LoVo (cell line): ENCODE measurements at regions not wholly inside any gene's neighbourhood (a gene's known extent, or its start where the extent isn't known, plus 50 kb on each side); places are given as distances from the start of the nearest gene placed in this dataset.

Experiments used
- DNase-seq: peaks from one replicate; pipeline ENCODE4 v3.0.0-alpha.2; 2016; ENCODE audit warnings: low spot score

GRCh38 chr9:74220327-74220726, 276.8 kb upstream of the RORB start:
- no peak for DNase-seq

GRCh38 chr9:74236857-74237256, 260.3 kb upstream of the RORB start:
- DNase-seq: no peak

GRCh38 chr9:74245866-74246497, 251.2 kb upstream of the RORB start:
- DNase-seq: no peak

- DNase-seq: no peak
Measured at GRCh38 chr9:74255489-74255984, 241.6 kb upstream of the RORB start.

- DNase-seq: no peak
Measured at GRCh38 chr9:74275872-74276508, 221.1 kb upstream of the RORB start.

GRCh38 chr9:74277532-74277931, 219.6 kb upstream of the RORB start:
- DNase-seq: no peak

GRCh38 chr9:74281674-74282073, 215.5 kb upstream of the RORB start:
- DNase-seq: no peak

GRCh38 chr9:74282526-74283253, 214.4 kb upstream of the RORB start:
- no peak for DNase-seq

- DNase-seq: no peak
Measured at GRCh38 chr9:74284581-74285450, 212.3 kb upstream of the RORB start.

- DNase-seq: no peak
Measured at GRCh38 chr9:74293479-74293878, 203.7 kb upstream of the RORB start.

- no peak for DNase-seq
Measured at GRCh38 chr9:74303945-74304344, 193.2 kb upstream of the RORB start.

GRCh38 chr9:74304598-74304997, 192.5 kb upstream of the RORB start:
- DNase-seq: no peak

GRCh38 chr9:74309654-74310053, 187.5 kb upstream of the RORB start:
- DNase-seq: no peak

- no peak for DNase-seq
Measured at GRCh38 chr9:74317235-74317634, 179.9 kb upstream of the RORB start.

GRCh38 chr9:74321396-74321795, 175.7 kb upstream of the RORB start:
- DNase-seq: no peak

GRCh38 chr9:74322661-74323314, 174.3 kb upstream of the RORB start:
- DNase-seq: no peak

- DNase-seq: no peak
Measured at GRCh38 chr9:74330487-74331214, 166.5 kb upstream of the RORB start.

GRCh38 chr9:74331607-74332006, 165.5 kb upstream of the RORB start:
- no peak for DNase-seq

- DNase-seq: no peak
Measured at GRCh38 chr9:74333384-74334032, 163.6 kb upstream of the RORB start.

- DNase-seq: no peak
Measured at GRCh38 chr9:74334271-74334670, 162.9 kb upstream of the RORB start.

GRCh38 chr9:74336161-74336560, 161.0 kb upstream of the RORB start:
- DNase-seq: no peak
